GM12875 (cell line): ENCODE measurements at regions not wholly inside any gene's neighbourhood (a gene's known extent, or its start where the extent isn't known, plus 50 kb on each side); places are given as distances from the start of the nearest gene placed in this dataset.

Experiments
- H3K4me3 ChIP-seq: one replicate; pipeline ENCODE4 v1.5.1; 2011; ENCODE audit warnings: low read depth, low read length, control low read depth
- TF ChIP-seq, protein P1 (sequence below): IDR thresholded peaks from 2 replicates; pipeline ENCODE4 v1.5.1; 2011; ENCODE audit warnings: low read depth, mild to moderate bottlenecking, control low read depth, inconsistent platforms, low read length, moderate library complexity, borderline replicate concordance; ENCODE audit not compliant: insufficient read depth

DNA sequence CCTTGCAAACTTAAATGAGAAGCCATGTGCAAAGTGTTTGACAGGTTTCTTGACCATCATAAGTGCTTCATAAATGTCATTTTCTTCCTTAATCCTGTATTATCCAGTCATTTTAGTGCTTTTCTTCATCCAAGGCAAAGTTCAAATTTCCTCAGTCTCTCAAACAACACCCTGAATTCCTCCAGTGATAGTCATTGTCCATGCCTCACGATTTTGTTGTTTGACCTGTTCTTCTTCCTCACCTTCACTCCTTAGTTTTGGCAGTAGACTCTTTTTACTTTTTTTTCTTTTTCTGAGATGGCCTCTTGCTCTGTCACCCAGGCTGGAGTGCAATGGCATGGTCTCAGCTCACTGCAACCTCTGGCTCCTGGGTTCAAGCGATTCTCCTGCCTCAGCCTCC is 1257.3 kb downstream of the FAM181B start:
- no peak overlapping the region for H3K4me3 ChIP-seq
- TF ChIP-seq, protein P1, sequence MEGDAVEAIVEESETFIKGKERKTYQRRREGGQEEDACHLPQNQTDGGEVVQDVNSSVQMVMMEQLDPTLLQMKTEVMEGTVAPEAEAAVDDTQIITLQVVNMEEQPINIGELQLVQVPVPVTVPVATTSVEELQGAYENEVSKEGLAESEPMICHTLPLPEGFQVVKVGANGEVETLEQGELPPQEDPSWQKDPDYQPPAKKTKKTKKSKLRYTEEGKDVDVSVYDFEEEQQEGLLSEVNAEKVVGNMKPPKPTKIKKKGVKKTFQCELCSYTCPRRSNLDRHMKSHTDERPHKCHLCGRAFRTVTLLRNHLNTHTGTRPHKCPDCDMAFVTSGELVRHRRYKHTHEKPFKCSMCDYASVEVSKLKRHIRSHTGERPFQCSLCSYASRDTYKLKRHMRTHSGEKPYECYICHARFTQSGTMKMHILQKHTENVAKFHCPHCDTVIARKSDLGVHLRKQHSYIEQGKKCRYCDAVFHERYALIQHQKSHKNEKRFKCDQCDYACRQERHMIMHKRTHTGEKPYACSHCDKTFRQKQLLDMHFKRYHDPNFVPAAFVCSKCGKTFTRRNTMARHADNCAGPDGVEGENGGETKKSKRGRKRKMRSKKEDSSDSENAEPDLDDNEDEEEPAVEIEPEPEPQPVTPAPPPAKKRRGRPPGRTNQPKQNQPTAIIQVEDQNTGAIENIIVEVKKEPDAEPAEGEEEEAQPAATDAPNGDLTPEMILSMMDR, result no peak

DNA sequence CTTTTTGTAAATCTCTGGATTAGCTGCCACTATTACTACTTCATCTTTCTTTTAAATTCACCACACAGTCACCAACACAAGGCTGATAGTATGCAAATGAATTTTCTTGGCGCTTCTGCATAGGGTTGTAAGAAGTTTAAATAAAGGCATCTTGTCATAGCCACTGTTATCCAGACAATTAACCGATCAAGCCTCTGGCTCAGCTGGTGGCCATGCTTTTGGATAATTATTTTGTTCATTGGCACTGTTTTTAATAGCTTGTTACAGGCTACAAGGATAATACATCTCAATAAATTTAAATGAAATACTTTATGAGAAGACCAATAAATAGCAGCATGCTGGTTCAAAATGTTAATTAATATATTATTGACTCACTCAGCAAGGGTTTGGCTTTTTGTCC is 1261.0 kb downstream of the FAM181B start:
- TF ChIP-seq, protein P1, result no peak
- H3K4me3 ChIP-seq, result no peak overlapping the region

DNA sequence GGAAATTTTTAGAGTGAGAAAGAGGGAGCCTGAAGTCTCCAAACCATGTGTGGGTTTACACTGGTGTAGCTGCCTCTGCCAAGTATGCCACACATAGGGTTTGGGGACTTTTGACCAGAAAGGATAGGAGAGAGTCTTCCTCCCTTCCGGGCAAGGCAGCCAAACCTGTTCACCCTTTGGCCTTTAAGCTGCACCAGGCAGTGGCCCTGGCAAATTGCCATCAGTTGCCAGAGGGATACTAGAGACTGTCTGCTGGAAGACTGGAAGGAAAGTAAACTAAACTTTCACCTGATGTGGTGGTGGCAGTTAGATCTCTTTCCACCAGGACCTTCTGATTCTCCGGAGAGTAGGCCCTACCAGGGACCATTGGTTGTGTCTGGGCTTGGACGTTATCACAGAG is 1263.2 kb downstream of the FAM181B start:
- H3K4me3 ChIP-seq, result no peak overlapping the region
- TF ChIP-seq, protein P1, result no peak

DNA sequence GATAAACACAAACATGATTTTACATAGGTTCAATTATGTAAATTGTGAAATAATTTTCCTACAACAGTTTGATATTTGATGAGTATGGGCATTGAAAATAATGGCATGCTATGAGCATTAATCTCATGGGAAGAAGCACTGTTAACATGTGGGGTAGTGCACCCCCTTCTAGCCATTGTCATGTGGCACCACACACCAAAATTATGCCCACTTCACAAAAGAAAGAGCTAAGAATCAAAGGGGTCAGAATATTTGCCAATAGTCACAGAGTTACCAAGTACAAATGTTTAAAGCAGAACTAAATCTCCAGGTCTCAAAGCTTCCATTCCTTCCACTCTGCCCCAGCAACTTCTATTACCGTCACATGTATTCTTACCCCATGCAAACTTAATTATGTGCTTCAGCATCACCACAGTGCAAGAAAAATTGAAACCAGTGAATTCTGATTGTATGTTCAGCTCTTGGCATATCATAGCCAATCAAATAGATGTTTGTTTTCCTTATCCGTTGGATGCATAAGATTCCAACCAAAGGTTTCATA is 1273.8 kb downstream of the FAM181B start:
- H3K4me3 ChIP-seq, result no peak overlapping the region
- TF ChIP-seq, protein P1, result no peak

DNA sequence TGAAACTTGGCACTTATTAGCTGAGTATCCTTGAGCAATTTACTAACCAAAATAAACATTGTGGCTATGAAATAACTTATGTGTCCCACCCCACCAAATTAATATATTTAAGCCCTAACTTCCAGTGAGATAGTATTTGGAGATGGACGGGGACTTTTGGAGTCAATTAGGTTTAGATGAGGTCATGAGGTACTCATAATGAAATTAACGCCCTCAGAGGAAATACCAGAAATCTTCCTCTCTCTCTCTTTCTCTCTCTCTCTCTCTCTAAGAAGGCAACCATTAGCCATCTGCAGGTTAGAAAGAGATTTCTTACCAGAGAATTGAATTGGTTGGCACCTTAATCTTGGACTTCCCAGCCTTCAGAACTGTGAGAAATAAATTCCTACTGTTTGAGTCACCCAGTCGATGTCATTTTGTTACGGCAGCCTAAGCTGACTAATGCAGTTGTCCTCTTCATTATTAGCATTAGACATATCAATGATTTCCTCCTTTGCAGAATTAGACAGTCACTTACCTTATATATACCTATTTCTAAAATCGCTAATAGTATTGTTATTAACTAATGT is 1284.0 kb downstream of the FAM181B start:
- TF ChIP-seq, protein P1, result no peak
- no peak overlapping the region for H3K4me3 ChIP-seq

DNA sequence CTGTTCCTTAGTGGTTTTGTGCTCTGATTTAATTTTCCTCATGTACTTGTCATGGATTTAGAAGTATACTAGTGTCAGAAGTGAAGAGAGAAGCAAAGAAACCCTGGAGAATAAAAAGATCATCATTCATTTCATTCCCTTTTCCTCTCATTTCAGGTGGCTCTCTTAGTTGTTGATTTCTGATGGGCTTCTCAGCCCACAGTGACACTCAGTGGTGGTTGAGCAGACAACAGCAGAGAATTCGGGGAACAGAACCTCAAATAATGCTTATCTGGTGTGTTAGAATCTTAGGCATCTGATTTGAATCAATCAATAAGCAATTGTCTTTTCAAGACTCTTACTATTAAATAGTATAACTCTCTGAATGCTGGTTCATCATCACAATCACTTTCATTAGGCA is 1289.4 kb downstream of the FAM181B start:
- no peak overlapping the region for H3K4me3 ChIP-seq
- TF ChIP-seq, protein P1, result no peak

DNA sequence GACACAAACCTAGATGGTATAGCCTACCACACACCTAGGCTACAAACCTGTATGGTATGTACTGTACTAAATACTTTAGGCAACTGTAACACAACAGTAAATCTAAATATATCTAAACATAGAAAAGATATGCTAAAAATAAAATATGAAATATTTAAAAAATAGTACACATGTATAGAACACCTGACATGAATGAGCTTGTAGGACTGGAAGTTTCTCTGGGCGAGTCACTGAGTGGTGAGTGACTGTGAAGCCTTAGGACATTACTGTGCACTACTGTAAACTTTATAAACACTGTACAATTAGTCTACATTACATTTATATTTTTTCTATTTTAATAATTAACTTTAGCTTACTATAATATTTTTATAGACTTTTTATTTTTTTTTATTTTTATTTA is 1301.3 kb downstream of the FAM181B start:
- TF ChIP-seq, protein P1, result no peak
- H3K4me3 ChIP-seq, result no peak overlapping the region
